ENCODE measurements at regions not wholly inside any gene's neighbourhood (a gene's known extent, or its start where the extent isn't known, plus 50 kb on each side); places are given as distances from the start of the nearest gene placed in this dataset.

GRCh38 chr7:131074043-131074442, 253.6 kb upstream of the MKLN1 start:
- TF ChIP-seq CTCF (optimal IDR thresholded peaks at IDR 0.05 in 1 of 3, IDR thresholded peaks at IDR 0.05 in 1 of 3, conservative IDR thresholded peaks at IDR 0.05 in 1 of 3; ENCODE audit: extremely low read depth in 1 of 3, insufficient read depth in 2 of 3, low read length in 3 of 3) = no peak
- no peak for TF ChIP-seq EZH2 (IDR thresholded peaks at IDR 0.05; ENCODE audit: low read length)

Measured in keratinocyte (primary cell).